ENCODE measurements at regions not wholly inside any gene's neighbourhood (a gene's known extent, or its start where the extent isn't known, plus 50 kb on each side); places are given as distances from the start of the nearest gene placed in this dataset.

DNA sequence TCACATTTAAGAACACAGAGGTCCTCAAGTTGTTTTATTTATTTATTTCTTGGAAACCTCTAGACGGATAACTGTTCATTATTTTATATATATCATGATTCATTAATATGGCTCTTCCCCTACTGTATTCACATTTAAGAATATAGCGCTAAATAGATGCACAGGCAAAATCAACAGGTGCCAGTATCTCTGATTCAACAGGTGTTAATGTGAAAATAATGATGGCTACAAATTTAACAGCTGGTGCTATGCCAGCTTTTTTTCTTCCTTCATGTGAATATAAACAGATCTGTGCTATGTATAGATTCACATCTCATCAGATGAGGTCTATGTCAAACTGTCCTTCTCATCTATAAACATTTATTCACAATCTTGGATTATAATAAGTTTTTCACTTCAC is 218.5 kb upstream of the NR2F2 start:
- DNase-seq (ENCODE audit: insufficient read length, low spot score) (no peak), FAIRE-seq (no peak)

DNA sequence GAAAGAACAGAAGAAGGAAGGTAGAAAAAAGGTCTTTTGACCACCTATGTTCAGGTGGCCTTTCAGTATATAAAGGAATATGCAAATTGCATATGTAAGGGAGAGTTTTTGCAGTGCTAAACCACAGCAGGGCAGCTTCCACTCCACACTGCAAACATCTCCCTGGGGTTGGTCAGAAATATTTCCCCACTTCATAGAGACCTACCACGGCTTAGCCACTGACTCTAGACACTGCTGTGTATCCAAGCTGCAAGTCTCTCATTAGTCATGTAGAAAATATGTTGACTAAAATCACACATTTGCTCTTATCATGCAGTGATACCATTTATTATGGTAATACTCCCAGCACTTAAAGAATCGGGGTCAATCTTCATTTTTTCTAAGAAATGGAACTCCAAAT is 214.9 kb upstream of the NR2F2 start:
- DNase-seq (ENCODE audit: insufficient read length, low spot score) (no peak), FAIRE-seq (no peak)

DNA sequence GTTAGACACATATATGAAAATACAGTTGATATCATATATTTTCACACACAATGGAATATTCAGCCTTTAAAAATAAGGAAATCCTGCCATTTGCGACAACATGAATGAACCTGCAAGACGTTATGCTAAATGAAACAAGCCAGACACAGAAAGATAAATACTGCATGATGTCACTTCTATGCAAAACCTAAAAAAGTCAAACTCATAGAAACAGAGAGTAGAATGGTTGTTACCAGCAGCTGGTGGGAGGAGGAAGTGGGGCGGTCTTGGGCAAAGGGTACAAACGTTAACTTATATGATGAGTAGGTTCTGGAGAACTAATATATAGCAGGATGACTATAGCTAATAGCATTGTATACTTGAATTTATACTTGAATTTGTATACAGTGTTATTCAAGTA is 213.2 kb upstream of the NR2F2 start:
- FAIRE-seq (no peak), DNase-seq (ENCODE audit: insufficient read length, low spot score) (no peak)

DNA sequence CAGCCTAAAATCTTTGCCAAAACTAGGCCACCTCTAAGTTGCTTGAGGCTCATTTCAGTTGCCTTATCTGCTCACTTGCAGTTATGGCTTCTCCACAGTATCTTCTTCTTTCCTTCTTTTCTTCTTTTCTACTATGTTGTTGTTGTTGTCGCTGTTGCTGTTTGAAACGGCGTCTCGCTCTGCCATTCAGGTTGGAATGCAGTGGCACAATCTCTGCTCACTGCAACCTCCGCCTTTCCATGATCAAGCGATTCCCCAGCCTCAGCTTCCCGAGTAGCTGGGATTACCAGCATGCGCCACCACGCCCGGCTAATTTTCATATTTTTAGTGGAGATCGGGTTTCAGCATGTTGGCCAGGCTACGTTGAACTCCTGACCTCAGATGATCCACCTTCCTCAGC is 210.8 kb upstream of the NR2F2 start:
- no peak for FAIRE-seq

DNA sequence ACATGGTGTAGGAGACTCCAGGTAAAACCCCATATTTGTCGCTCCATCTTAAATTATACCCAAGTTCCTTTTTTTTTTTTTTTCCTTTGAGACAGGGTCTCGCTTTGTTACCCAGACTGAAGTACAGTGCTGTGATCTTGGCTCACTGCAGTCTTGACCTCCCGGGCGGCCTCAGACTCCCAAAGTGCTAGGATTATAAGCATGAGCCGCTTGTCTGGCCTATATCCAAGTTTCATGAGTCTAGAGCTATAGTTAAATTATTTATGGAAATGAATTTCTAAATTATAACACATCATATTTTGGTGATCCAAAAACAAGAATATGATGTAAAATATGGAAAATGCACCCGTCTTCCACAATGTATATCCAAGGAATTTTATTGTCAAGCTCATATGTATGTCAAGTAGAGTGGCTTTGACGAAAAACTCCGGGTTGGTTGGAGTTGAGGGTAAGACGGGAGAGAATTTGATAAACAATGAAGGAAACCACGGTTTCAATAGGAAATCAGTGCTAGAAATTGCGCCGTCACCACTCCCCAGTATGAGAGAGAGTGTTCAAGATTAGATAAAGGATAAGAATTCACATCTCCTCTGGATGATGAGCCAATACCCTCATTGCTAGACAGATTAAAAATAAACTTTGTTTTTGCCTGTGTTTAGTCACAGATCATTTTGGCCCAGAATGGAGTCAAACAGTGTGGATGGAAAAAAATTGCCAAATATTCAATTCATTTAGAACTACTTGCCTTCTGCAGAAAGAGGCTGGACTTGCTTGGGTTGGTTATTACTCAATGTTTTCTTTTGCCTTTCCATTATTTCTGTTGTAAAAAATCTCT is 209.2 kb upstream of the NR2F2 start:
- no peak for FAIRE-seq

More for the DNA sequence above, 210.8 kb upstream of the NR2F2 start:
- no peak for DNase-seq (ENCODE audit: insufficient read length, low spot score)

DNA sequence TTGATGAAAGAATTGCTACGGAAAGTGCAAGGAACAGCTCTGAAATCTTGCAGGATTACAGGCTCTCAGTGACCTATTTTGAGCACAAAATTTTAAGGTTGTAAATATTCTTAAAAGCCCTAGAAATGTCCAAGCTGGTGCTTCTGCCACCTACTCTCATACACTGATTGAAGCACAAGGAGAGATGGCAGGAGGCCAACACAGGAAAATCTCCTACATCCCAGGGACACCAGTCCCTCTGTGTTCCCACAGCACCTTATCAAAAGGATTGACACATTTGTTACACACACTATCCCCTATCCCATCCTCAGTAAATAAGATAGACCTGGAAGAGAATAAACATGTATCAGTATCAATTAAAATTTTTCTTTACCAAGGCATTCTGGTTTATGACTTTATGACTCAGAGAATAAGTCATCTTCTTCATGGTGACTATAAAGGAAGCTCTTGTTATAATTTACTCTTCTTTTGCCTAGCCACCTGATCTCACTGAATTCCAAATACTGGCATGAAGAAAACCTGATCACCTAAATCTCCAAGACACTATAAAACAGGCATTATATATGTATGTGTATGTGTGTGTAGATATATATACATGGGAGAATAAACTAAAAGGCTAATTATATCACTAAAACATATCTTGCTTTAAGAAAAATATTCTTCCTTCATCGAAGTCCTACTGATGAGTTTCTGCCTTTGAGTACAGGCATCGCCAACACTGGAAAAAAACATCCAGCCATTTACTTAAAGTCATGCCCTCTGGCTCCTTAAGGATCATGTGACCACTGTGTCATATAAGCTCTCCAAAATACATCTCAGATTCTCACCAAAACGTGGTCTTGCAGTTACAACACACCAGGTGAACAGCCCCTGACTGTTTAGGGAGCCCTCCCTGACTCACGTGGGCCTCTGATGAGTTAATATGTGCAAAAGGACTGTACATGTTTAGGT is 208.1 kb upstream of the NR2F2 start:
- DNase-seq (ENCODE audit: insufficient read length, low spot score), result no peak
- FAIRE-seq, result no peak

More for the DNA sequence above, 209.2 kb upstream of the NR2F2 start:
- no peak for DNase-seq (ENCODE audit: insufficient read length, low spot score)

DNA sequence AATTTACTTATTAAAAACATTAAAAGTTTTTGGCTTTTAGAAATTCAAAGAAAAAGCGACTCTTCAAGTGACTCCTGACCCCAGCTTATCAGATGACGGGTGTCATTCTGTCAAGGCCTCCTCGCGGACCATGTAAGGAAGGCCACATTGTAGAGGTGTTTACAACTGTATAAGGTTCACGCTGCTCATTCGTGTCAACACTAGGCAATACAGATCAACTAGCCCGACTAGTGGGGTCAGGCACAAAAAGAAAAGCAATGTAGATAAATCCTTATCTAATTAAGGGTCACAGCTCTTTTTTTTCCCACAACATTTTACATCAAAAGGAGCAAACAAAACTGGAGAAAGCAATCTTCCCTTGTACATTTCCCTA is 207.5 kb upstream of the NR2F2 start:
- FAIRE-seq (no peak), DNase-seq (ENCODE audit: insufficient read length, low spot score) (no peak)

DNA sequence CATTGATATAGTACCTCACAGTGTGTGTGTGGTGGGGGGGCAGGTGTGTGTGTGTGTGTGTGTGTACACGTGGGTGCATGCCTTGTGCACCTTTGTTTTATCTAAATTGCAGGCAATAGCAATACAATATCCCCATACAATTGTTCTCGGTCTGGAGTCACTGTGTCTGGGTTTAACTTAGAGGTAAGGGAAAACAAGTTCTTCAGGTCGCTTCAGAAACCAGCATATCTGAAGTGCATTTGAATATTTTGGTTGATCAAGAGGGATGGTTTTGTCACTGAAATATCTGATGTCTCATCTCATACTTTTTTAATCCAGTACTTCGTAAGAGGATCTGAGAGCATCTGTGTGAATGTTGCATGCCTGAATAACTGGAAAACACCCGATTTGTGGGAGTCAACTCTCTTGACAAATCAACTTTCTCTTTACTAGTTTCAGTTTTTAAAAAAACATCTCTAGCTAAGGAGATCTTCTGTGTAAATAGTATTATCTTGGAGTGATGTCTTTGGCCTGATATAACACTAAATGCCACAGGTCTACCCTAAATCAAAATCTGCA is 206.8 kb upstream of the NR2F2 start:
- DNase-seq (ENCODE audit: insufficient read length, low spot score) (no peak), FAIRE-seq (no peak)

DNA sequence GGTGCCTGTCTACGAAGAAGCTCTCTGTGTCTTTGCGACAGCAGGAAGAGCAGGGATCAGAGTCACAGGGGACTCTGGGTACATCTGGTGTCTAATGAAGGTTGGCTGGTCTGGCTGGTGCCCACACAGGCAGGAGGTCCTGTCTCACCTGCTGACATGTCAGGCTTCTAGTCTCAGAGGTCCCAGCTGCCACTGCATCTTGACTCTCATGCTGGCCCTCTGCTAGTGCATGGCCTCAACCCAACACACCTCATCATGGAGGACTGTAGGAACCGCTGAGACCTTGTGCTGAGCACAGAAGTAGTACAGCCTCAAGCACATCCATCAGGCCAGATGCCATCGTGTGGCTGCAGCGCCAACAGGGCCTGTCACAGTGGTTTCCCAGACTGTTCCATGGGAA is 206.1 kb upstream of the NR2F2 start:
- no peak for FAIRE-seq
- no peak for DNase-seq (ENCODE audit: insufficient read length, low spot score)

DNA sequence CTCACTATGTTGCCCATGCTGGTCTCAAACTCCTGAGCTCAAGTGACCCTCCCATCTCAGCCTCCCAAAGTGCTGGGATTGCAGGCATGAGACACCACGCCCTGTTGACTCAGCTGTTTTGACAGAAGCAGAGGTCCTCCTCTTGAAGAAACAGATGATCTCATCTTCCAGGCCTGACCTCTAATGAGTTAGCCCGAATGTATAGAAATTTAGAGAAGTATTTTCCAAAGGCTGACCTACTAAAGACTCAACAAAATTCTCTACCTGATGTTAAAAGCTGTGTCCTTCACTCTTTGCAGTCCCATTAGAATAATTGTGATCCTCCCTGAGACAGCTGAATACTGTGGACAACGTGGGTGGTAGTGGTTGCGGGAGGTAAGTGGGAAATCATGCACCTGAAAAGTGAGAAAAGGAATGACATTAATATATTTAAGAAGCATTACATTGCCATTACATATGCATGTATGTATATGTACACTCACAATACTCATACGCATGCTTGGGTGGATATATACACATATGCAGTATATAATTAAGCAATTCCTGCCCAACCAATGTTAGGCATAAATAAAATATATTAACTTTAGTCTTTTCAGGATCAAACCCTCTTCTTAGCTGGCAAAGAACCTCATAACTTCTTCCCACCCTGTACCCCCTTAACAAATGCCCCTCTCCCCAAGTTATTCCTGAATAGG is 204.6 kb upstream of the NR2F2 start:
- FAIRE-seq, result no peak
- no peak for DNase-seq (ENCODE audit: insufficient read length, low spot score)

DNA sequence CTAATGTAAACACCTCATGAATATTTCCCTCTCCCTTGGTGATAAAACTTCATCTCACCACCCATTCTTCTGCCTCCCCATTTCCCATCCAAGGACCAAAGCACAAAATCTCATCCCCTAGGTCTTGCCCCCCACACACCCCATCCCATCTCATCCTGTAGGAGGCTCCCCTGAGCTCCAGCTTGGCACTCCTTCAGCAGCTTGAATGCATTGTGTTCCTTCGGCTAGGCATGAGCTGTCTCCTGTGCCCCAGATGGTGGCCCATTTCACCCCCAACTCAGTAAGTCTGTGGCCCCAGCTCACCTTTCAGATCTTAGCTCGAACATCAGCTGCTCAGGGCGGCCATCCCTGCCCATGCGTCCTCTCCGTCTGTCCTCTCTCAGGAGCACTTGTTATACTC is 203.6 kb upstream of the NR2F2 start:
- FAIRE-seq (no peak), DNase-seq (ENCODE audit: insufficient read length, low spot score) (no peak)

DNA sequence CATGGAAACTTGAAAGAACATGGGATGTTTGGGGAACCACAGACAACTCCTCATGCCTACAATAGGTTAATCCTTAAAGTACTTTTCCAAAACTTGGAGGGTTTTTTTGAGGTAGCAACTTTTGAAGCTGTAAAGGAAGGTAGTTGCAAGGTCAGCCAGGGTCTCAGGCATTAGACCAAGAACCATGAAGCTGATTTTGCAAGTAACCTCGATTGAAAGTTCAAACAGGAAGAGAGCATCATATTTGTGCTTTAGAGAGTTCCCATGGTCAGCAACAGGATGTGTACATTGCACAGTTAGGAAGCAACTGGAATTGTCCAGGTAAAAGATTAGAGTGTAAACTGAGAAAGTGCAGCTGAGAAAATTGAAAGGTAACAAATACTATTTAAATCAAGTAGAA is 199.8 kb upstream of the NR2F2 start:
- DNase-seq (ENCODE audit: insufficient read length, low spot score), result no peak
- no peak for FAIRE-seq

DNA sequence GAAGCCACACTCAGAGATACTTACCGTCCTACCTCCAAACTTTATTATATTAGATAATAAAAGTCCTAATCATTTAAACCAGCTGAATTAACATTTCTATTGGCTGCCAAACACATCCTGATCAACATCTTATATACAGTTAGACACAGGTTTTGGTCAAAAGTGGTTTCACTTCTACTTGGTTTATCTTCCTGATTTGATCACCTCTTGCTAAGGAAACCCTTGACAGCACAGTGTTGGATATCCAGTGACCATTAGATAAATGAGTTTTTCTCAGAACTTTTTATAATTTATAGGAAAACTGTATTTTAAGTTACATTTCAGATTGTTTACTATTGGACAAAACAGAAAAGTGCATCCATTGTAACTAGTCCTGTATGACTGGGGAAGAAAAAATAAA is 198.4 kb upstream of the NR2F2 start:
- no peak for FAIRE-seq
- no peak for DNase-seq (ENCODE audit: insufficient read length, low spot score)

DNA sequence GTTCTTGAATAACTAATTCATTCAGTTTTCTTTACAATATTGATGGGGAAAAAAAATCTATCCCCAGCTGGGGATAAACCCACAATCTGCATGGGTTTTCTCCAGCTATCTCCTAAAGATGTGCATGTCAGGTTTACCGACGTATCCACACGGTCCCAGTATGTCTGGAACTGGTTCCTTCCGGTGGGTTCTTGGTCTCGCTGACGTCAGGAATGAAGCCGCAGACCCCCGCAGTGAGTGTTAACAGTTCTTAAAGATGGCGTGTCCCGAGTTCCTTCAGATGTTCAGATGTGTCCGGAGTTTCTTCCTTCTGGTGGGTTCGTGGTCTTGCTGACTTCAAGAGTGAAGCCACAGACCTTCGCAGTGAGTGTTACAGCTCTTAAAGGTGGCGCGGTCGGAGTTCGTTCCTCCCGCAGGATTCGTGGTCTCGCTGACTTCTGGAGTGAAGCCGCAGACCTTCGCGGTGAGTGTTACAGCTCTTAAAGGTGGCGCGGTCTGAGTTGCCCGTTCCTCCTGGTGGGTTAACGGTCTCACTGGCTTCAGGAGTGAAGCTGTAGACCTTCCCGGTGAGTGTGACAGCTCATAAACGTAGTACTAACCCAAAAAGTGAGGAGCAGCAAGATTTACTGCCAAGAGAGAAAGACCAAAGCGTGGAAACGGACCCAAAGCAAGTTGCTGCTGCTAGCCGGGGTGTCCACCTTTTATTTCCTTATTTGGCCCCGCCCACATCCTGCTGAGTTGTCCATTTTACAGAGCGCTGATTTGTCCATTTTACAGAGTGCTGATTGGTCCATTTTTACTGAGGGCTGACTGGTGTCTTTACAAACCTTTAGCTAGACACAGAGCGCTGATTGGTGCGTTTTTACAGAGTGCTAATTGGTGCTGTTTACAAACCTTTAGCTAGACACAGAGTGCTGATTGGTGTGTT is 195.1 kb upstream of the NR2F2 start:
- DNase-seq (ENCODE audit: insufficient read length, low spot score) (no peak), FAIRE-seq (no peak)

DNA sequence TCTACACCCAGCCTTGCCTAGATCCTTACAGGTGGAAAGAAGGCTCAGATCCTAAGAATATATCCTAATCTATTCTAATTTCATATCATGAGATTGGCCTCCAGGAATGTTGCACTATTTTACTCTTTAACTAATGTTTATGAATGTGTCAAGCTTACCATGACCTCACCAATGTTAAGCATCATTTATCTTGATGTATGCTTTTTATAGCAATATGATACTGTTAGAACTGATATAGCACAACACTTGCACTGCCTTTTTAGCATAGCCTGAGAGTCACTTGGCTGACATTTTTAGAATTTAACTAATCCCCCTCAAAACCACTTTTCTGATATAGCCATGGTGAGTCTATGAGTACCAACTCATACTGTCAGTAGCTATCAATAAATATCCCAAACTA is 191.5 kb upstream of the NR2F2 start:
- DNase-seq (ENCODE audit: insufficient read length, low spot score) (no peak), FAIRE-seq (no peak)

DNA sequence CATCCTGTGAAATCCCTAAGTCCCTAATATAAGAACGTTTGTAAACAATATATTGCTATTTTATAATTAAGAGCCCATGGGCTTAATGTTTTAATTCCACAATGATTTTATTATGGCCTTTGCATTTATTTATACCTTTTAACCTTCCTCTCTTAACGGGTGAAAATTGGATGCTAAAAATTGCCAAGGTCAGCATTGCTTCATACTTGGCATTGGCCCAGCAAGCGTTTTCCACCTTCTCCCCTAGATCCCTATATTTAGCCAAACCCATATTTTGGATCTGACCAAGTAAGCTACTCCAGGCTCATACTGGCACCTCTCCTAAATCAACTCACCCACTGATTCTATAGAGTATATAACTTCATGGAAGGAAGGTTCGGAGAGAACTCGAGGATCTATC is 188.0 kb upstream of the NR2F2 start:
- FAIRE-seq, result no peak

DNA sequence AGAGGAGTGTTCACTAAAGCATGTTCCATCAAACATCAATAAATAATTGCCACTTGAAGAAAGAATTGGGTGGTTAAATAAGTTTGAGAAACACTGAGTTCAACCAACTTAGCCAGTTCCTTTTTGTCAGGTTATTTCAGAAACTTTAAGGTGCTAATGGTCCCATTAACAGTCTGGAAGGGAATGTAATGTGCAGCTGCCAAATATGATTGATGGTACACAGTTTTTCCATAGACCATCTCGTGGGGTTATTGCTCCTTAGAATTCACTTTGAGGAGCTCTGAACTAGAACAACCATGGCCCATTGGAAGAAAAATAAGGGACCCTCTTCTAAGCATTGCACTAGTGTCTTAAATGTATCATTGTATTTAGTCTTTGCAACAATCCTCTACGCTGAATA is 185.8 kb upstream of the NR2F2 start:
- DNase-seq (ENCODE audit: insufficient read length, low spot score) (no peak), FAIRE-seq (no peak)

More for the DNA sequence above, 188.0 kb upstream of the NR2F2 start:
- DNase-seq (ENCODE audit: insufficient read length, low spot score), result no peak

DNA sequence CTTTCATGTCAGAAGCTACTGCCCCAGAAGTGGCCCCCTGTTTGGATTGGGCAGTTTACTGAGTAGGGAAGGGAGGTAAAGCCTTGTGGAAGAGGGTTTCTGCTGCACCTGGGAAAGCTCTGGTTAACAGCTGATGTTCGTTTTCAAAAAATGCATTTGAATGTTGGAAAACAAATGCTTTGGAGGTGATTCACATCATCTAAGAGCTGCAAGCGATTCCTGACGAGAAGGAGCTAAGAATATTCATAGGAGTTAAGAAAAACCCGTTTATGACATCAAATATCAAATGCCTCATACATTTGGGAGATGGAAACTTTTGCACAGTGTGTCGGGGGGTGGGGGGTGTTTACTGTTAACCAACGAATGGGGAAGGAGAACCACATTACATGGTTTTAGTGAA is 183.8 kb upstream of the NR2F2 start:
- DNase-seq (ENCODE audit: insufficient read length, low spot score) (no peak), FAIRE-seq (no peak)

DNA sequence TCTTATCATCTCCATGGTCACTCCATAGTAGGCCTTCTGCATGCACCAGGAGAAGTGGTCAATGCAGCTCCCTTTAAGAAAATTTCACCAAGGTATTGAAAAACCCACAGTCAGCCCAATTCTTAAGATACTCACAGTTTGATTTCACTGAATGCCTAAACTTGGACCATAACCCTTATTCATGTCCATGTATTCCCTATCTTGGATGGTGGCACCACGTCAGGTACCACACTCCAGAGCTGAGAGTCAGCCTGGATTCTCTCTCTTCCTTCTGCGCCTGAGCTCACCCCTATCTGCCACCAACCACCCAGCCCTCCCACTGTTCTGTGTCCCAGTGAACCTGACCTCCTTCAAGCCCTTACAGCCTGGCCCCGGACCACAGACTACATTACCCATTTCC is 183.2 kb upstream of the NR2F2 start:
- DNase-seq (ENCODE audit: insufficient read length, low spot score) (no peak), FAIRE-seq (no peak)

DNA sequence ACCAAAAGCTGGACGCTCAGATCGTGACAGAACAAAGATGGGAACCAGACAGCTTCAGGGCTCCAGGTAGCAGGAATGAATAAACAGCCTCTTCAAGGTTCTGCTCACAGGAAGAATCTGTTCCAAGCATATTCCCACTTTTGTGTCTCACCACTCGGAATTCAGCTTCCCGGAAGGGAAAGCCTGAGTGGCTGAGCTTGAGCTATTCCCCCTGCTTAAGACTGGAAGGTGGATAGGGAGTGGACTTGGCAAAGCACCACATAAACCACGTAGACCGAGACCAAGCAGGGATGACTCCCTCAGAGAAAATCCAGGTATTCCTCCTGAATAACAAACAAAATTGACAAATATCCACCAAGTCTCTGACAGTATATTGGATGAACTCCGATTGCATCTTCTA is 180.2 kb upstream of the NR2F2 start:
- FAIRE-seq (no peak), DNase-seq (ENCODE audit: insufficient read length, low spot score) (no peak)
